ENCODE measurements at regions not wholly inside any gene's neighbourhood (a gene's known extent, or its start where the extent isn't known, plus 50 kb on each side); places are given as distances from the start of the nearest gene placed in this dataset.

- Histone ChIP-seq H3K36me3 (ENCODE audit: insufficient read depth, low read length) (no peaks in the 10 kb centered on the region), H3K27ac (ENCODE audit: low read depth, low read length) (no peak overlapping the region), H2AFZ (ENCODE audit: low read length, unreplicated experiment) (no peak overlapping the region), H3K79me2 (ENCODE audit: control insufficient read depth, insufficient read depth, low read length, unreplicated experiment) (no peaks in the 10 kb centered on the region), H3K4me3 (ENCODE audit: low read depth, low read length) (no peak overlapping the region), H3K4me1 (ENCODE audit: control insufficient read depth, insufficient read depth, low read length, unreplicated experiment) (no peaks in the 10 kb centered on the region), H3K27me3 (ENCODE audit: insufficient read depth, low read length) (no peaks in the 10 kb centered on the region)
Observed at GRCh38 chr4:56741595-56741994, 60.5 kb upstream of the HOPX start.

- Histone ChIP-seq H3K36me3 (ENCODE audit: insufficient read depth, low read length) (no peaks in the 10 kb centered on the region), H3K4me3 (ENCODE audit: low read depth, low read length) (no peak overlapping the region), H3K79me2 (ENCODE audit: control insufficient read depth, insufficient read depth, low read length, unreplicated experiment) (no peaks in the 10 kb centered on the region), H3K4me1 (ENCODE audit: control insufficient read depth, insufficient read depth, low read length, unreplicated experiment) (no peaks in the 10 kb centered on the region), H3K27ac (ENCODE audit: low read depth, low read length) (no peak overlapping the region), H3K27me3 (ENCODE audit: insufficient read depth, low read length) (no peaks in the 10 kb centered on the region), H2AFZ (ENCODE audit: low read length, unreplicated experiment) (no peak overlapping the region)
Observed at GRCh38 chr4:56739066-56739777, 58.1 kb upstream of the HOPX start.

GRCh38 chr4:56737666-56738065 is 56.6 kb upstream of the HOPX start:
- no peak overlapping the region for H2AFZ ChIP-seq (ENCODE audit: low read length, unreplicated experiment)
- no peak overlapping the region for H3K27ac ChIP-seq (ENCODE audit: low read depth, low read length)
- no peak overlapping the region for H3K4me3 ChIP-seq (ENCODE audit: low read depth, low read length)
- H3K79me2 ChIP-seq (ENCODE audit: control insufficient read depth, insufficient read depth, low read length, unreplicated experiment), result no peaks in the 10 kb centered on the region
- no peaks in the 10 kb centered on the region for H3K4me1 ChIP-seq (ENCODE audit: control insufficient read depth, insufficient read depth, low read length, unreplicated experiment)
- H3K27me3 ChIP-seq (ENCODE audit: insufficient read depth, low read length), result no peaks in the 10 kb centered on the region
- no peaks in the 10 kb centered on the region for H3K36me3 ChIP-seq (ENCODE audit: insufficient read depth, low read length)

- Histone ChIP-seq H3K27me3 (ENCODE audit: insufficient read depth, low read length) (no peaks in the 10 kb centered on the region), H3K4me1 (ENCODE audit: control insufficient read depth, insufficient read depth, low read length, unreplicated experiment) (peaks cover 8% of the 10 kb centered on the region), H3K4me3 (ENCODE audit: low read depth, low read length) (no peak overlapping the region), H3K36me3 (ENCODE audit: insufficient read depth, low read length) (no peaks in the 10 kb centered on the region), H2AFZ (ENCODE audit: low read length, unreplicated experiment) (no peak overlapping the region), H3K27ac (ENCODE audit: low read depth, low read length) (no peak overlapping the region), H3K79me2 (ENCODE audit: control insufficient read depth, insufficient read depth, low read length, unreplicated experiment) (no peaks in the 10 kb centered on the region)
Observed at GRCh38 chr4:56733352-56733751, 52.3 kb upstream of the HOPX start.

- H3K27me3 ChIP-seq (ENCODE audit: insufficient read depth, low read length), result no peaks in the 10 kb centered on the region
- no peaks in the 10 kb centered on the region for H3K79me2 ChIP-seq (ENCODE audit: control insufficient read depth, insufficient read depth, low read length, unreplicated experiment)
- peaks cover 19% of the 10 kb centered on the region for H3K4me1 ChIP-seq (ENCODE audit: control insufficient read depth, insufficient read depth, low read length, unreplicated experiment)
- H2AFZ ChIP-seq (ENCODE audit: low read length, unreplicated experiment), result no peak overlapping the region
- no peak overlapping the region for H3K4me3 ChIP-seq (ENCODE audit: low read depth, low read length)
- H3K27ac ChIP-seq (ENCODE audit: low read depth, low read length), result no peak overlapping the region
- H3K36me3 ChIP-seq (ENCODE audit: insufficient read depth, low read length), result no peaks in the 10 kb centered on the region
Observed at GRCh38 chr4:56732301-56732700, 51.2 kb upstream of the HOPX start.

- Histone ChIP-seq H3K79me2 (ENCODE audit: control insufficient read depth, insufficient read depth, low read length, unreplicated experiment) (no peaks in the 10 kb centered on the region), H3K27ac (ENCODE audit: low read depth, low read length) (no peak overlapping the region), H3K4me1 (ENCODE audit: control insufficient read depth, insufficient read depth, low read length, unreplicated experiment) (peaks cover 22% of the 10 kb centered on the region)
Observed at GRCh38 chr4:56731857-56732256, 50.8 kb upstream of the HOPX start.

More at GRCh38 chr4:56731857-56732256, 50.8 kb upstream of the HOPX start:
- H3K4me3 ChIP-seq (ENCODE audit: low read depth, low read length), result no peak overlapping the region
- no peak overlapping the region for H2AFZ ChIP-seq (ENCODE audit: low read length, unreplicated experiment)
- H3K36me3 ChIP-seq (ENCODE audit: insufficient read depth, low read length), result no peaks in the 10 kb centered on the region
- H3K27me3 ChIP-seq (ENCODE audit: insufficient read depth, low read length), result no peaks in the 10 kb centered on the region
